BE2C (cell line): ENCODE measurements at regions not wholly inside any gene's neighbourhood (a gene's known extent, or its start where the extent isn't known, plus 50 kb on each side); places are given as distances from the start of the nearest gene placed in this dataset.
"Not testable (repeated sequence)": the region's sequence is repeated elsewhere in the genome, so short reads cannot be mapped to it uniquely, and the experiment has no call there.

Source experiments
- DNase-seq: peaks from one replicate; pipeline ENCODE4 v3.0.0-alpha.2; 2020
- H3K27me3 ChIP-seq: fragments of 250-450 bp; sonication (Bioruptor Pico); 2 replicates; pipeline ENCODE4 v1.5.1; 2020; ENCODE audit warnings: mild to moderate bottlenecking
- H3K36me3 ChIP-seq: fragments of 250-450 bp; sonication (Bioruptor Pico); 2 replicates; pipeline ENCODE4 v1.5.1; 2020; ENCODE audit warnings: mild to moderate bottlenecking
- H3K4me1 ChIP-seq: fragments of 250-450 bp; sonication (Bioruptor Pico); 2 replicates; pipeline ENCODE4 v1.5.1; 2020
- H3K4me3 ChIP-seq: 2 replicates; pipeline ENCODE4 v1.5.1; 2011; ENCODE audit warnings: low read depth, low read length
- H3K9me3 ChIP-seq: fragments of 250-450 bp; sonication (Bioruptor Pico); 2 replicates; pipeline ENCODE4 v1.5.1; 2020
- CTCF ChIP-seq: IDR thresholded peaks from 2 replicates; pipeline ENCODE4 v1.5.1; 2012; ENCODE audit warnings: mild to moderate bottlenecking, low read depth, low read length

- Histone ChIP-seq H3K4me3 (no peak overlapping the region), H3K36me3 (no peaks in the 10 kb centered on the region), H3K4me1 (no peaks in the 10 kb centered on the region), H3K9me3 (no peaks in the 10 kb centered on the region), H3K27me3 (no peaks in the 10 kb centered on the region)
- DNase-seq: no peak
- TF ChIP-seq CTCF: no peak
These were observed 231.6 kb upstream of the CWC22 start for GRCh38 chr2:180238729-180239128.

- not testable (repeated sequence) for DNase-seq, H3K27me3 ChIP-seq, H3K4me3 ChIP-seq, H3K9me3 ChIP-seq, H3K36me3 ChIP-seq, H3K4me1 ChIP-seq
These were observed 229.0 kb upstream of the CWC22 start for GRCh38 chr2:180236061-180236460.

GRCh38 chr2:180235506-180235905 is 228.4 kb upstream of the CWC22 start:
- H3K27me3 ChIP-seq, H3K9me3 ChIP-seq, H3K4me3 ChIP-seq, H3K36me3 ChIP-seq, DNase-seq, H3K4me1 ChIP-seq: not testable (repeated sequence)

GRCh38 chr2:180234991-180235390 is 227.9 kb upstream of the CWC22 start:
- DNase-seq, H3K4me1 ChIP-seq, H3K4me3 ChIP-seq, H3K9me3 ChIP-seq, H3K27me3 ChIP-seq, H3K36me3 ChIP-seq: not testable (repeated sequence)

GRCh38 chr2:180231015-180231414 is 223.9 kb upstream of the CWC22 start:
- no peaks in the 10 kb centered on the region for H3K27me3 ChIP-seq
- no peak overlapping the region for H3K4me3 ChIP-seq
- H3K36me3 ChIP-seq: no peaks in the 10 kb centered on the region
- DNase-seq: no peak
- no peak for TF ChIP-seq CTCF
- no peaks in the 10 kb centered on the region for H3K9me3 ChIP-seq
- no peaks in the 10 kb centered on the region for H3K4me1 ChIP-seq

GRCh38 chr2:180227461-180227860 is 220.4 kb upstream of the CWC22 start:
- Histone ChIP-seq H3K9me3 (no peaks in the 10 kb centered on the region), H3K27me3 (no peaks in the 10 kb centered on the region), H3K36me3 (no peaks in the 10 kb centered on the region), H3K4me3 (no peak overlapping the region), H3K4me1 (no peaks in the 10 kb centered on the region)
- no peak for DNase-seq
- TF ChIP-seq CTCF: no peak

- H3K27me3 ChIP-seq: no peaks in the 10 kb centered on the region
- H3K4me3 ChIP-seq: no peak overlapping the region
- no peaks in the 10 kb centered on the region for H3K36me3 ChIP-seq
- no peak for DNase-seq
- no peaks in the 10 kb centered on the region for H3K4me1 ChIP-seq
- H3K9me3 ChIP-seq: no peaks in the 10 kb centered on the region
- no peak for TF ChIP-seq CTCF
These were observed 218.0 kb upstream of the CWC22 start for GRCh38 chr2:180225118-180225517.

- TF ChIP-seq CTCF: no peak
- Histone ChIP-seq H3K36me3 (no peaks in the 10 kb centered on the region), H3K4me1 (no peaks in the 10 kb centered on the region), H3K9me3 (no peaks in the 10 kb centered on the region), H3K27me3 (no peaks in the 10 kb centered on the region), H3K4me3 (no peak overlapping the region)
- no peak for DNase-seq
These were observed 215.5 kb upstream of the CWC22 start for GRCh38 chr2:180222644-180223043.
